ENCODE measurements at regions not wholly inside any gene's neighbourhood (a gene's known extent, or its start where the extent isn't known, plus 50 kb on each side); places are given as distances from the start of the nearest gene placed in this dataset.
"Not testable (repeated sequence)": the region's sequence is repeated elsewhere in the genome, so short reads cannot be mapped to it uniquely, and the experiment has no call there.

DNA sequence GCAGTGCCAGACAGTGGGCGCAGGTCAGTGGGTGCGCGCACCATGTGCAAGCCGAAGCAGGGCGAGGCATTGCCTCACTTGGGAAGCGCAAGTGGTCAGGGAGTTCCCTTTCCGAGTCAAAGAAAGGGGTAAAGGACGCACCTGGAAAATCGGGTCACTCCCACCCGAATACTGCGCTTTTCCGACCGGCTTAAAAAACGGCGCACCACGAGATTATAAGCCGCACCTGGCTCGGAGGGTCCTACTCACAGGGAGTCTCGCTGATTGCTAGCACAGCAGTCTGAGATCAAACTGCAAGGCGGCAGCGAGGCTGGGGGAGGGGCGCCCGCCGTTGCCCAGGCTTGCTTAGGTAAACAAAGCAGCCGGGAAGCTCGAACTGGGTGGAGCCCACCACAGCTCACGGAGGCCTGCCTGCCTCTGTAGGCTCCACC lies 77.9 kb downstream of the NR4A2 start:
- not testable (repeated sequence) for DNase-seq

DNA sequence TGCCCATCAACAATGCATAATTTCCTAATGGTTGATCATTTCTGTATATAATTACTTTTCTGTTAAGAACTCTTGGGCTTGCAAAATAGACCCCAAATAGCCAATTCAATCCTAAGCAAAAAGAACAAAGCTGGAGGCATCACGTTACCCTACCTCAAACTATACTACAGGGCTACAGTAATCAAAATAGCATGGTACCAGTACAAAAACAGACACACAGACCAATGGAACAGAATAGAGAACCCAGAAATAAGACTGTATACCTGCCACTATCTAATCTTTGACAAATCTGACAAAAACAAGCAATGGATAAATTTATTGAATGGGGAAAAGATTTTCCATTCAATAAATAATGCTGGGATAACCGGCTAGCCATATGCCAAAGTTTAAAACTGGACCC lies 78.8 kb downstream of the NR4A2 start:
- DNase-seq: no peak

DNA sequence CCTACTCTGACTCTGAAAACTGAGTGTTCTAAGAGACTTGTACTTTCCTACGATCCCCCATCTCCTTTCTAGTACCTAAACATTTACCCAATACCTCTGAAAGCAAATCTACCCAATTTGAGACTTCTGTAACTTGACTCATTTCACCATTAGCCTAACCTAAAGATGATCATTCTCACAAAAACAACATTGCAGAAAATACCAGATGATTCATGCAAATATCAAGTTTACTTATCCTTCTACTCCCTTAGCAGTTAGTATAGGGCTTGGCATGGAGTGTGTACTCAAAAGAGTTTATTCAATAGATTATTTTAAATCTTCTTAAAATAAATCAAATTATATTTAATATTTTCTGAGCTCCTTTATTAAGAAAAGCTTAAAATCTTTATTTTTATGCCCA lies 89.6 kb downstream of the NR4A2 start:
- DNase-seq: no peak

DNA sequence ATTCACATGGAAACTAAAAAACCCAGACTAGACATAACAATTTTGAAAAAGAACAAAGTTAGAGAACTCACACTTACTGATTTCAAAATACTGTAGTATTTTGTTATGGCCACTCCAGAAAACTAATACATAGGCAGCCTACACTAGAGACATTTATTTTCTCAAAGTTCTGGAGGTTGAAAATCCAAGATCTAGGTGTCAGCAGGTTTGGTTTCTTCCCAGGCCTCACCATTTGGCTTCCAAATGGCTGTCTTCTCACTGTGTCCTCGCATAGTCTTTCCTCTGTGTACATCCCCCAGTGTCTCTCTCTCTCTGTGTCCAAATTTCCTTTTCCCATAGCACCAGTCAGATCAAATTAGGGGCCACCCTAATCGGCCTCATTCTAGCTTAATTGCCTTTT lies 95.0 kb downstream of the NR4A2 start:
- no peak for DNase-seq

DNA sequence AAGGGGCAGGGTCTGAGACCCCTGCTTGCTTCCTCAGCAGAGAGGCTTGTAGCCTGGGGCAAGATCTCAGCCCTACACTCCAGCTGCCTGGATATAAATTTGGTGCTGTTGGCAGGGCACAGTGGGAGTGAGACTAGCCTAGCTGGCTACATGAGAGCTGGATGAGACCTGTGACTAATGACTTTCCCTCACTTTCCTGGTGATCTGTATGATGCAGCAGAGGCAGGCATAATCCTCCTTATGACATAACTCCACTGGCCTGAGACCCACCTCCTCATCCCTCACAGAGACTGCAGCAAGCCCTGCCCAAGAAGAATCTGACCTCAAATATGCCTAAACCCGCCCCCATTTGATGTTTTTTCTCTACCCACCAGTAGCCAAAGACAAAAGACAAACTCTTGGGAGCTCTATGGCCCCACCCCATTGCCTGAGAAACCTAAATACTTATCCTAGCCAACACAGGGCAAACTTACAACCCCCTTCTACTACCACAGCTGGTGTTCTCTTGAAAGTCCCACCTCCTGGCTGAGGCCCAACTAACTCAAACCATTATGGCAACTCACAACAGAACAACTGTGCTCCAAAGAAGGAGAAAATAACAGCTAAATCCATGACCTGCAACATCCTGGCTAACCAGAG lies 102.7 kb downstream of the NR4A2 start:
- no peak for DNase-seq

DNA sequence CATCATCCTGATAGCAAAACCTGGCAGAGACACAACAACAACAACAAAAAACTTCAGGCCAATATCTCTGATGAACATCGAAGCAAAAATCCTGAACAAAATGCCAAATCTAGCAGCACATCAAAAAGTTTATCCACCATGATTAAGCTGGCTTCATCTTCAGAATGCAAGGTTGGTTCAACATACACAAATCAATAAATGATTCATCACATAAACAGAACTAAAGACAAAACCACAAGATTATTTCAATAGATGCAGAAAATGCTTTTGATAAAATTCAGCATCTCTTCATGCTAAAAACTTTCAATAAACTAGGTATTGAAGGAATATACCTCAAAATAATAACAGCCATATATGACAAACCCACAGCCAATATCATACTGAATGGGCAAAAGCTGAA lies 109.2 kb downstream of the NR4A2 start:
- not testable (repeated sequence) for DNase-seq

DNA sequence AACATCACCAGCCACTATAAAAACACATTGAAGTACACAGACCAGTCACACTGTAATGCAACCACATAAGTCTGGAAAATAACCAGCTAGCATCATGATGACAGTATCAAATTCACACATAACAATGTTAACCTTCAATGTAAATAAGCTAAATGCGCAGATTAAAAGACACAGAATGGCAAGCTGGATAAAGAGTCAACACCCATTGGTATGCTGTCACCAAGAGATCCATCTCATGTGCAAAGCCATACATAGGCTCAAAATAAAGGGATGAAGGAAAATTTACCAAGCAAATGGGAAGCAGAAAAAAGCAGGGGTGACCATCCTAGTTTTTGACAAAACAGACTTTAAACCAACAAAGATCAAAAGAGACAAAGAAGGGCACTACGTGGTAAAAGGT lies 110.8 kb downstream of the NR4A2 start:
- DNase-seq: no peak

DNA sequence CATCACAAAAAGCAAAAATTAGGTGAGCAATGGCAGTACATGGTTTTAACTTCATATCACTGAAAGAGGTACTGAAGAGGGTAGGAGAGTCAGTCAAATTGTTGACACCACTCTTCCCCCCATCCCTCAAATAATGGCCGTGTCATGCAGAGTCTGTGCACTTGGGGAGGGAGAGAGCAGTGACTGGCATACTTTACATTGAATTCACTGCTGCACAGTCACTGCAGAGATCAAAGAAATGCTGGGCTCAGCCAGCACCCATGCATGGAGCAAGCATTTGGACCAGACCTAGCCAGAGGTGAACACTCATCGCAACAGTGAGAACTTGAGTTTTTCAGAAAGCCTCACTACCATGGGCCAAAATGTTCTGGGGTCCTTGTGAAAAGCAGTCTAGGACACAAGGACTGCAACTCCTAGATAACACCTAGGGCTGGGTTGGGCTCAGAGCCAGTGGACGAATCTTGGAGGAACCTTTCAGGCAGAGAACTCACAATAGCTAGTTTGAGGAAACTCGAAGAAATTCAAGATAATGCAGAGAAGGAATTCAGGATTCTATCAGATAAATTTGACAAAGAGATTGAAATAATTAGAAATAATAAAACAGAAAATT lies 112.9 kb downstream of the NR4A2 start:
- no peak for DNase-seq

DNA sequence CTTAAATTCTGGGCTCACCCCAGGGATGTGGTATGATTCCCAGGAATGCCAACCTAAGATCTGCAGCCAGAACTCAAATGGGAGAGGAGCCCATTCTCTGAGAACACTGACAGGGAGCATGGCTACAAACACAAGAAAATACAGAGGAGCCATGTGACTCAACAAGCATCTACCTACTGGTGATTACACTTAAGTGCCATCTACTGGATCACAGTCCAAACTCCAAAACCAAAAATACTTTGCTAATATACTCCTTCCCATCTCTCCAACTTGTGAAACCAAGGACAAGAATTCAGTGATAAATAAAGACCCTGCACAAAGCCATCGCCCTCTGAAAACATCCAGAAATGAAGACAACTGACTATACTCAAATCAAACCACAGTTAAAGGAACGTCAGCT lies 116.9 kb downstream of the NR4A2 start:
- DNase-seq: no peak

DNA sequence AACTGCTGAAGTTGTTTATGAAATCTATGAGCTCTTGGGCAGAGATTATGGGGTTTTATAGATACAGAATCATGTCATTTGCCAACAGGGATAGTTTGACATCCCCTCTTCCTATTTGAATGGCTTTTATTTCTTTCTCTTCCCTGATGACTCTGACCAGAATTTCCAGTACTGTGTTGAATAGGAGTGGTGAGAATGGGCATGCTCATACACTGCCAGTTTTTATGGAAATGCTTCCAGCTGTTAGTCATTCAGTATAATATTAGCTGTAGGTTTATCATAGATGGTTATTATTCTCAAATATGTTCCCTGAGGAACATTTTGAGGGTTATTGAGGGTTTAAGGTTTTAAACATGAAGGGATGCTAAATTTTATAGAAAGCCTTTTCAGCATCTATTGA lies 121.2 kb downstream of the NR4A2 start:
- no peak for DNase-seq

DNA sequence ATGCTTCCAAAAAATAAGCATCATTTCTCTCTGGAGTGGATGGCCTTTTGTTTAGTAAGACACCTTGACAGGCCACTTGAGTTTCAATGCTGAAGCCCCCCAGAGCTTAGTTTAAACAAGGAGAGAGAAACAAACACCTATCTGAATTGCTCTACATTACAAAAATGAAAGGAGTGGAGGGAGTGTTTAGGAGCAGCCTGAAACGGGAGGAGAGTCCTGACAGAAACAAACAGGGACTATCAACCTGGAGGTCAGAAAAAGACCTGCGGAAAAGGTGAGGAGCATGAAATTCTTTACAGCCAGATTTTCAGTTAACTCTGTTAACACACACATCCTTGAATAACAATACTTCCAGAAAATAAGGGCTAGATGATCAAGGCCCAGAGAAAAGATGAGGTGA lies 126.2 kb downstream of the NR4A2 start:
- DNase-seq: no peak

DNA sequence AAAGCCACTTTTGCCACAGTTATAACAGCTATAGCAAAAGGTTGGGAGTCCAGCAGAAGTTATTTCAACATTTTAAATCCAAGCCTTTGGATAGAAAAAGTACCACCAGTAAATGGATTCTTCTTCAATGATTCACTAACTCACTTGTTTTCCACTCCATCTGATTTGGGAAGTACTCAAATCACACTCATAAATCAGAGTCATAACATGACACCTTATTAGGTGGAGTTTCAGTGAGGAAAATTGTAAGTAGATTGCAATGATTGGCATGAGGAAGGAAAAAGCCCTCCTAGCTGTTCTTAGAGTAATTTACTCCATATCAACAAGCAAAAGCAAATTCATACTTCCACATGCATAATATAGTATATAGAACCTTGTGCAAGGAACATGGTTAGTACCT lies 132.9 kb downstream of the NR4A2 start:
- DNase-seq: no peak

DNA sequence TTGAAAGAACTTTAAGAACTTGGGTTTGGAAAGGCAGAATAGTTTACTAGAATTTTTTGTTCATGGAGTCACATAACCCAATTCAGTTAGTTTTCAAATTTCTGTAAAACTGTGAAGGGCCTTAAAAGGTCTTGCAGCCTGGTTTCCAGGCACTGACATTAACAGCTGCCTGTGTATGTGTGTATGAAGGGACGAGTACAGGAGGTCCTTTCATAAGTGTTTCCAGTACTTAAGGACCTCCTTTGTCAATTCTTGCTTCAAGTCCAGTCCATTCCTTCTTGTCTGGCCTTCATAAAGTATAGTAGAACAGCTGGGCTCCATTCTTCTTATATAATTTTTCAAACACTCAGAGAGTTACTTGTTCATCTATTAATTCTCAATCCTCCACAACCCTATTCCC lies 136.5 kb downstream of the NR4A2 start:
- no peak for DNase-seq

DNA sequence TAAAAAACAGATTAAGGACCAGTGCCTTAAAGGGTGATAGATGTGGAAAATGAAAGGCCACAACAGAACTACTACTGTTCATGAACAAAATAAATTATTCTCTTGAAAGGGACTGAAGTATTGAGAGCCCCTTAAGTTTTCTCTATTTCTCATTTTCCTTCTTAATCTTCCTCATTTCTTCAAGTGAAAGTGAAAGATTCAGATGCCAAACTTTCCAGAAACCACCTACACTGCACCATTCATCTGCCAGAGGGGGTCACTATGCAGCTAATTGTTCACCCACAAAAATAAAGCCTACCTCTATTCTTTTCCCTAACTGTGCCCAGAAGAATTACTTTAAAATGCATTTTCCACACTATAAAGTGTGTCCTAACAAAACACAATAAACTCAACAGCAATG lies 140.1 kb downstream of the NR4A2 start:
- peak; percentile 18 for DNase-seq

DNA sequence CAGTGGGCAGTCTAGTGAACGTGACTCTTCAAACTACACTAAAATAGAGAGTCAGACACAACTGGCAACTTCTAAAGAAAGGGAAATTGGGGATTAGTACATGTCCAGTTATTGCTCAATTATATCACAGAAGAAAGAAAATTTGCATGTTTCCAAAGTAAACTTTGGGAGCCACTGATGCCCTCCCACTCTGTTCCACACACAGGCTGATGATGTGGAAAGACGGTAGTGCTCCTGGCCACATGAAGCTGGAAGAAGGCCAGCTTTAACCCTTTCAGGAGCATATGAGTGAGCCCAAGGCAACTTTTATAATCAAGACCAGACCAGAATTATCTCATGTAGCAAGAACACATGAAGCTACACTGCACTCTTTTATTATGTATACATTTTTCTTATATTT lies 141.0 kb downstream of the NR4A2 start:
- DNase-seq: peak; percentile 86

DNA sequence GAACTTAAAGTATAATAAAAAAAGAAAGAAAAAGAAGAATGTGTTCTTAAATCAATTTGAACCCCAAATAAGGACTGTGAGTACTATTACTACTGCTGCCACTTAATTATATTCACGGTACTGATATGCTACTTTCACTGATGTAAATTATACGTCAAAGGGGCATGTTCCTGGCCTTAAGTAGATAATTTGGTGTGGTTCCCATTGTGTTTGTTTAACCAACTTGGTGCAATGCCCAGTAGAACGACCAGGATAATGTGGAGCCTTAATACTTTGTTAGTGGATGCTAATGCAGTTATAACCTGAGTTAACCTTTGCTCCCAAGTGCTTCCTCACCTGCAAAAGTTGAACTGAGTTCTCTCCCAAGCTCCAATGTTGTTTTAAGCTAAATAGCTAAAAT lies 142.0 kb downstream of the NR4A2 start:
- no peak for DNase-seq

DNA sequence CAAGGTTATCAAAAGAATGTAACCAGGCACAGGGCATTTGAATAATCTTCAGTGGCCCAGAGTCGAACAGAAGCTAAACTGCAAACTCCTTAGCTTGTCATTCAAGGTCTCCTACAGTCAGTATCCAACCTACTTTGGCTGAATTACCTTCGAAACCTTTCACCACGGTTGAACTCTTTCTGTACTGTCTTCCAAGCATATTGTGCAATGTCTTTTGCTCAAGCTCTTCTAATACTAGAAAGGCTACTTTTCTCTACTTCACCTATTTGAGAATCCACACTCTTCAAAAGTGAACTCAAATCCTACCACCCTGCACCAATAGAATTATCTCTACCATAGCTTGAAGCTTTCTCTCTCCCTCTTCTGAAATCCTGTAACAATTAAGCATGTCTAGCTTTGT lies 142.9 kb downstream of the NR4A2 start:
- DNase-seq: no peak

DNA sequence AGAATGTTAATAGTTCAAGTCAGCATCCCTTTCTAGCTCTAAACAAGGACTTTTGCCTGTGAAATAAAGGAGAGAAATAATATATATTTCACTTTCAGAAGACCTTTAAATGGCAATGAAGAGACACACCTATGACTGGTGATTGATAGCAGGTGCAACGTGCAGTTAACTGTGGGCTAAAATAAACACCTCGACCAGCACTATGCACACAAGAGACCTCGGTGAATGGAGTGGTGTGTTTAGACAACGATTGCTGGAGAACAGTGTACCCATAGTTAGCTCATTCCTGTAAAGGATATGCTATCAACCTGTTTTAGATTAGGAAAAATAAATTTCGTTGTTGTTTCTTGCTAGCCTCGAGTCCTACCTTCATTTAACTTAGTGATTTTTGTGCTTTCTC lies 143.4 kb downstream of the NR4A2 start:
- DNase-seq: no peak

DNA sequence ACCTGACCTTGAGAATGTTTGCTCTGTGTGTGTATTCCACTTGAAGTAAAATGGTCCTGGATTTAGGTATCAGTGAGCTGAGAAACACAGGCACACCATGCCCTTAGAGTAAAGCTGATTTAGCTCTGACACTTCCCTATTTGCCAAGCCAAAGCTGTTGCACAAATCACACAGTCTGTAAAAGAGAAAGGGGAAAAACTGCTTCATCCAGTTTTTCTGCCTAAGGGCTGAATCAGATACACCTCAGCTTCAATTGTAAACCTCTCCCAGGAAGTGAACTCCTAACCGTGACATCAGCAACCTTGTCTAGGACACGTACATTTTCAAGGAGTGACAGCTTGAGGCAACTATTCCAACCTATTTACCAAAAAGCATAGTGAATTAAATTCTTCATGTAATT lies 150.4 kb downstream of the NR4A2 start:
- DNase-seq: peak; percentile 10

DNA sequence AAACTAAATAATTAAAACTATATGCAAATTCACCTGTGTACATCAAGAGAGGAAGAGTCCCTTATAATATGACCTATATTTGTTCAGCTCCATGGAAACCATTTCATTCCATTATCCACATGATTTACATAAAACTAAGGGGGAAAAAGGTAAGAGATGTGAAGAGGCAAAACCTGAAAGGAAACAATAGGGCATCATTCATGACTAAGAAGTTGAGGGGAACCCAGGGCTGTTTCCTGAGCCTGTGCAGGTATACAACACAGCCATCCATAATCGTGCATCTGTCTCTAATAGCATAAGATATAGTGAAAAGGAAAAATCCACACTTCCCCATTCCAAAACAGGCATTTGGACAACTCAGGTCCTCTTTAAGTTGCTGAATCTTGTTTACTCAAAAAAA lies 151.3 kb downstream of the NR4A2 start:
- DNase-seq: no peak

DNA sequence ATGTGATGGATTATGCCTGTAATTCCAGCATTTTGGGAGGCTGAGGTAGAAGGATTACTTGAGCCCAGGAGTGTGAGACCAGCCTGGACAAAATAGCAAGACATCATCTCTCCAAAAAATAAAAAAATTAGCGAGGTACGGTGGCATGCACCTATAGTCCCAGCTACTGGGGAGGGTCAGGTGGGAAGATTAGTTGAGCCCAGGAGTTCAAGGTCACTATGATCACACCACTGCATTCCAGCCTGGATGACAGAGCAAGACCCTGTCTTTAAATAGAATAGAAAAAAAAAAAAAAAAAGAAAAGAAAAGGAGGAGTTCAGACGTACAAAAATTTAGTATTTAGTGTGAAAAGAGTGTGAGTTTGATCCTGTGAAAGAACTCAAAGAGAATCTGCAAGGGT lies 154.9 kb downstream of the NR4A2 start:
- no peak for DNase-seq

DNA sequence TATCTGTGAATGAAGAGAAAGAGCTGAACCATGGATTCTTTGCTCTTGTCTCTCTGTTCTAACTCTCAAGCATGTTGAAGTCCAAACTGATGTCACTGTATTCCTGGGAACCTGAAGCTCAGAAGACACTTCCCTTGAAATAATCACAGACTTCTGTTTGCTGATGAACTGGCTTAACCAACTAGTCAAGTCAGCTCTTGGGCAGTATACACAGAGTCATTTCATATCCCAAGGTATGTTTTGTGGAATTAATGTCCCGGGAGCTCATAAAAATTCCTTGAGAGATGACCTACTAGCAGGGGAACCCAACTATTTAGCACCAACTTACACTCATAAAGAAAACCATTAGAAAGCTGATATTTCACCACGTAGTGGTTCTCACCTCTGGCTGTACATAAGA lies 156.6 kb downstream of the NR4A2 start:
- DNase-seq: no peak

DNA sequence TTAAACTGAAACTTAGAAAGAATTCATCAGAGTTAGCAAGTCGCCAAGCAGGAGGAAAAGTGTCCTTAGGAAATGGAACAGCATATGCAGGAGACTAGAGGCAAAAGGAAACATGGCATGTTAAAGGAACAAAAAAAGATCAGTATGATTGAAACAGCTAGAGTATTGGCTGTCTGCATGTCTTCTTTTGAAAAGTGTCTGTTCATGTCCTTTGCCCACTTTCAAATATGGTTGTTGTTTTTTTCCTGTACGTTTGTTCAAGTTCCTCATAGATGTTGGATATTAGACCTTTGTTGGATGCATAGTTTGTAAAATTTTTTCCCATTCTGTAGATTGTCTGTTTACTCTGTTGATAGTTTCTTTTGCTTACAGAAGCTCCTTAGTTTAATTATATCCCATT lies 161.6 kb downstream of the NR4A2 start:
- DNase-seq: no peak

DNA sequence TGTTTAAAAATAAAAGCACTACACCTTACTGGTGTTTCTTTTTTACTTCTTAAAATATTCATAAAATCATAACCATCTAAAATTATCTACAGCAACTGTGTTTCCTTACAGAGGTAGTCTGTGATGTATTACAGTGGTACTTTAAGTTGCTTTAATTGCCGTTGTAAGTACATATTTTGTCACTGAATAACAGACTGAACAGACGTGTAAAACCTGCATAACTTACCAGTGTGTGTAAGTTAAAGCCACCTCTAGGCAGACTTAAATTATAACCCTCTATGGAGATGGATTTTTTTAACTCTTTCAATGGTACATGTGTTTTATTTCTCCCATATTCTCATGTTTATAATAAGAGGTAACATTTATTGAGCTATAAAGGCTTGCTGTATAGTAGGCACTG lies 166.8 kb downstream of the NR4A2 start:
- DNase-seq: no peak

DNA sequence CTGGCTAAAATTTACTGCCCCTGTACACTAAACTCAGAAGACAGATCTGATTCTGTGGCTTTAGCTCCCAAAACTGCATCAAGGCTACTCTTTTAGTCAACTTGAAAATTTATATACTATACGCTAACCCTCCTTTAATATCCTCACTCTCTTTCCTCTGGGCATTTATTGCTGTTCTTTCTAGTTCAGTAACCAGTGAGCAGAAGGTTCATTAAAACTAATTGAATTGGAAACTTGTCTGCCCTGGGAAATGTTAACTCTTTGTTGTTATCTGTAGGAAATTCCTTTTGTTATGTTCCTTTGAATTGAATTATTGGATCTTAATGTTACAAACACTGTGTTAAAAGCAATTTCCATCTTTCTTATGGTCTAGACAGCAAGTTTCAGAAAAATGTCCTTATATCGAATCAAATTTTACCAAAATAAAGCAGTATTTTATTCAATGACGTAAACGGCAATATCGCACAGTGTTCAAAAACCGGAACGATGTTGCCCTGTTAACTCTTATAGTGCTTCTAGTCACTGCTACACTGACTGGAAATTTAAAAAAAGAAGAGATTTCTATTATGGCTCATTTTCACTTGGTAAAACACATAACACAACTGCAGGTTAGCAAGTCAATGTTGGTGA lies 168.3 kb downstream of the NR4A2 start:
- no peak for DNase-seq
